ENCODE measurements at regions not wholly inside any gene's neighbourhood (a gene's known extent, or its start where the extent isn't known, plus 50 kb on each side); places are given as distances from the start of the nearest gene placed in this dataset.

DNA sequence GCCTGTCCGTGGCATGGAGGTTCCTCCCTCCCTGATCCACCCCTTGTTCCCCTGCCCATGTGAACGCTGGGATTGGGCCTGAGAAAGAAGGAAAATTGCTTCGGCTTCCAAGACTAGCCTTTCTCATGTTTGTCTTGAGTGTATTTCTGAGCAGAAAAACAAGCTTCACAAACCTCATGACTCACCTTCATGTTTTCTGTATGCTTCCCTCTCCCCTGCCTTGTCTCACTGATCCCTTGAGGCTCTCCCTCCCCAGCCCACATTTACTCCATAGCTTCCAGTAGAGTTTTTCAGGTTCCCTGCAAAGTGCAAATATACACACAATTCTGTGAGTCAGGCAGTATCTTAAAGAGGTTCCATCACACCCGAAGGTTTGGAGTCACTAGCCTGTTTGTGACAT is 572.4 kb downstream of the UQCRFS1 start:
- no peak for ATAC-seq
- Histone ChIP-seq H3K4me3 (no peak overlapping the region), H4K20me1 (ENCODE audit: control insufficient read depth, insufficient read depth) (no peaks in the 10 kb centered on the region), H3K4me2 (ENCODE audit: control insufficient read depth, insufficient read depth) (no peak overlapping the region), H3K36me3 (ENCODE audit: control insufficient read depth in 2 of 2, insufficient read depth in 2 of 2, low read length in 1 of 2) (no peaks in the 10 kb centered on the region), H3K27ac (ENCODE audit: control insufficient read depth, insufficient read depth) (no peak overlapping the region), H3K4me1 (ENCODE audit: control insufficient read depth, insufficient read depth, low read length) (no peaks in the 10 kb centered on the region), H3K9me3 (replicated peaks; ENCODE audit: control insufficient read depth, insufficient read depth, low read length) (no peaks in the 10 kb centered on the region), H3K79me2 (ENCODE audit: control insufficient read depth, insufficient read depth, low read length) (no peaks in the 10 kb centered on the region), H3K27me3 (replicated peaks in 1 of 2; ENCODE audit: control insufficient read depth in 2 of 2, insufficient read depth in 2 of 2, low read length in 1 of 2) (no peaks in the 10 kb centered on the region), H2AFZ (ENCODE audit: control insufficient read depth, low read depth, low read length) (no peak overlapping the region), H3K9ac (ENCODE audit: control insufficient read depth, insufficient read depth, low read length) (no peak overlapping the region)
- ChIA-PET CTCF (interaction anchor here (1.5 kb wide), 1 partner anchor 174 kb away, joined by 3 read pairs; no protein-coding TSS in a partner anchor), RAD21 (ENCODE audit: unreplicated experiment) (no interaction called here), SMC1A (ENCODE audit: uncharacterized antibody, unreplicated experiment) (no interaction called here), POLR2A (no interaction called here)
- FAIRE-seq, result no peak
- intact Hi-C loops (cut with micrococcal nuclease; ENCODE audit: unreplicated experiment), result no loop called here
- in situ Hi-C loops (cut with MboI), result no loop called here
- DNase-seq (ENCODE audit: low read depth, low spot score), result no peak
- no TSS peak for BruUV-seq (replicated peaks)
- TF ChIP-seq HCFC1 (IDR thresholded peaks at IDR 0.05; ENCODE audit: low read length), result no peak
- TF ChIP-seq LARP7 (IDR thresholded peaks at IDR 0.05), result no peak
- no peak for TF ChIP-seq MYB (IDR thresholded peaks at IDR 0.05; ENCODE audit: borderline replicate concordance, low read depth, low read length)
- TF ChIP-seq NFIC (IDR thresholded peaks at IDR 0.05; ENCODE audit: low read depth, low read length), result no peak
- no peak for TF ChIP-seq EED (IDR thresholded peaks at IDR 0.05; ENCODE audit: low read depth)
- no peak for TF ChIP-seq STAT3 (IDR thresholded peaks at IDR 0.05; ENCODE audit: low read depth, low read length)
- no peak for TF ChIP-seq SKIL (IDR thresholded peaks at IDR 0.05; ENCODE audit: low read depth, poor library complexity, severe bottlenecking)
- TF ChIP-seq CBX3 (IDR thresholded peaks at IDR 0.05; ENCODE audit: borderline replicate concordance, low read depth), result no peak
- no peak for TF ChIP-seq MYC (IDR thresholded peaks at IDR 0.05; ENCODE audit: insufficient read depth, insufficient read length, insufficient replicate concordance, low read length, severe bottlenecking)
- no peak for TF ChIP-seq MEF2A (IDR thresholded peaks at IDR 0.05; ENCODE audit: insufficient read depth, low read depth, low read length)
- 13% methylated on average over 4 of the region's 4 CpGs for WGBS (ENCODE audit: insufficient coverage, insufficient replicate concordance, low lambda C conversion rate, missing lambda C conversion rate)
